Endothelial cell of umbilical vein (primary cell): ENCODE measurements at regions not wholly inside any gene's neighbourhood (a gene's known extent, or its start where the extent isn't known, plus 50 kb on each side); places are given as distances from the start of the nearest gene placed in this dataset.

Experiments
- BruUV-seq: library from RNA; stranded (reverse); fragments of 400-500 nt; replicated peaks from 2 replicates; lab custom pipeline; 2021; lab: Mats Ljungman, UMichigan
- CTCF ChIA-PET: fragments of 300-600, 350-600 bp; sonication (Branson Sonifier 250); formaldehyde crosslinking; loops from one replicate; lab custom pipeline; 2021; ENCODE audit warnings: antibody characterized with exemption, inconsistent platforms; lab: Charles Lee
- POLR2A ChIA-PET: fragments of 300-600, 350-600 bp; sonication (Branson Sonifier 250); formaldehyde crosslinking; loops from one replicate; lab custom pipeline; 2021; ENCODE audit warnings: antibody characterized with exemption, inconsistent platforms; lab: Charles Lee
- DNase-seq: peaks from one replicate; pipeline ENCODE4 v3.0.0-alpha.2; 2011; ENCODE audit warnings: low read depth, low spot score
- FAIRE-seq: peaks from 2 replicates; lab custom pipeline; 2011; peaks lifted over from hg19 to GRCh38; lab: Jason Lieb, UNC
- H2AFZ ChIP-seq: 2 replicates; pipeline ENCODE4 v1.6.0; 2012; ENCODE audit warnings: low read depth, low read length, control low read depth, inconsistent platforms
- H3K27ac ChIP-seq: 2 replicates; pipeline ENCODE4 v1.5.1; 2011; ENCODE audit warnings: low read depth, mild to moderate bottlenecking, control low read depth, low read length, moderate library complexity; ENCODE audit not compliant: insufficient read depth
- H3K27me3 ChIP-seq, 2 experiments: 2 replicates each; pipeline versions ENCODE4 v1.6.0 to v1.6.1; 2011; ENCODE audit warnings: low read length in 2 of 2, mixed read lengths in 1 of 2; ENCODE audit not compliant: control insufficient read depth in 2 of 2, insufficient read depth in 2 of 2
- H3K36me3 ChIP-seq, 2 experiments: 2 replicates in 1 of 2; 3 replicates in 1 of 2; pipeline ENCODE4 v1.5.1; 2011; ENCODE audit warnings: low read length in 2 of 2, mild to moderate bottlenecking in 1 of 2, moderate library complexity in 1 of 2; ENCODE audit not compliant: control insufficient read depth in 2 of 2, insufficient read depth in 2 of 2; ENCODE audit errors: extremely low read depth in 1 of 2
- H3K4me1 ChIP-seq: 3 replicates; pipeline ENCODE4 v1.5.1; 2011; ENCODE audit warnings: mild to moderate bottlenecking, low read length; ENCODE audit not compliant: control insufficient read depth, insufficient read depth; ENCODE audit errors: extremely low read depth
- H3K4me2 ChIP-seq: 2 replicates; pipeline ENCODE4 v1.6.1; 2011; ENCODE audit warnings: low read length, control low read depth, mixed read lengths; ENCODE audit not compliant: insufficient read depth
- H3K4me3 ChIP-seq, 3 experiments: fragments of 200-600 bp in 1 of 3; sonication (generic), shearing (Covaris generic) in 1 of 3; replicated peaks in 1 of 3; 2 replicates each; pipeline ENCODE4 v1.5.1; 2011 to 2016; ENCODE audit warnings: control low read depth in 3 of 3, low read length in 3 of 3, mild to moderate bottlenecking in 2 of 3, inconsistent platforms in 1 of 3, low read depth in 1 of 3, moderate library complexity in 1 of 3; ENCODE audit not compliant: insufficient read depth in 1 of 3
- H3K79me2 ChIP-seq: 2 replicates; pipeline ENCODE4 v1.6.0; 2012; ENCODE audit warnings: low read length, inconsistent platforms; ENCODE audit not compliant: control insufficient read depth, insufficient read depth
- H3K9ac ChIP-seq: replicated peaks from 2 replicates; pipeline ENCODE3; 2011; ENCODE audit warnings: low read length, control low read depth; ENCODE audit not compliant: insufficient read depth; ENCODE audit errors: extremely low read depth
- H3K9me1 ChIP-seq: replicated peaks from 3 replicates; pipeline ENCODE4 v1.6.0; 2011; ENCODE audit warnings: mild to moderate bottlenecking, low read length; ENCODE audit not compliant: control insufficient read depth, insufficient read depth; ENCODE audit errors: extremely low read depth
- H3K9me3 ChIP-seq: replicated peaks from 2 replicates; pipeline ENCODE4 v1.5.1; 2012; ENCODE audit warnings: low read length, inconsistent platforms; ENCODE audit not compliant: control insufficient read depth, insufficient read depth
- H4K20me1 ChIP-seq: replicated peaks from 2 replicates; pipeline ENCODE3; 2011; ENCODE audit warnings: mild to moderate bottlenecking, low read length; ENCODE audit not compliant: control insufficient read depth, insufficient read depth; ENCODE audit errors: extremely low read depth
- EZH2 ChIP-seq: IDR thresholded peaks from 2 replicates; pipeline ENCODE4 v1.6.1; 2012; ENCODE audit warnings: borderline replicate concordance, low read depth, mild to moderate bottlenecking, moderate library complexity, low read length, inconsistent platforms; ENCODE audit not compliant: severe bottlenecking
- FOS ChIP-seq: IDR thresholded peaks from 2 replicates; pipeline ENCODE4 v1.6.1; 2011; ENCODE audit warnings: mild to moderate bottlenecking, low read length, moderate library complexity, borderline replicate concordance; ENCODE audit not compliant: insufficient read depth
- GATA2 ChIP-seq: IDR thresholded peaks from 2 replicates; pipeline ENCODE4 v1.7.0; 2011; ENCODE audit warnings: low read depth, mild to moderate bottlenecking, moderate library complexity, mixed read lengths, low read length; ENCODE audit not compliant: insufficient read length, insufficient read depth
- JUN ChIP-seq: IDR thresholded peaks from 2 replicates; pipeline ENCODE4 v1.6.1; 2011; ENCODE audit warnings: borderline replicate concordance, low read depth; ENCODE audit not compliant: insufficient read length, insufficient read depth
- MAX ChIP-seq: IDR thresholded peaks from 2 replicates; pipeline ENCODE4 v1.6.1; 2011; ENCODE audit not compliant: insufficient read depth, insufficient read length
- MYC ChIP-seq: IDR thresholded peaks from one replicate; pipeline ENCODE4 v1.6.1; 2011; ENCODE audit warnings: mild to moderate bottlenecking, low read depth, low read length
- POLR2A ChIP-seq: IDR thresholded peaks from 2 replicates; pipeline ENCODE4 v1.6.1; 2012; ENCODE audit warnings: low read depth, mild to moderate bottlenecking, control low read depth, low read length
- POLR2AphosphoS5 ChIP-seq: IDR thresholded peaks from 2 replicates; pipeline ENCODE4 v1.6.1; 2012; ENCODE audit warnings: low read depth, mild to moderate bottlenecking, control low read depth, low read length, moderate library complexity; ENCODE audit not compliant: insufficient read depth
- dilution Hi-C: fragments of 300-500 bp; cut with MboI; formaldehyde crosslinking; loops from one replicate; pipeline ENCODE4 v1.15.0; 2019; ENCODE audit warnings: low sequenced_read_pairs; ENCODE audit not compliant: extremely low pct_ligation_motif_present
- intact Hi-C: fragments of 100-400 bp; cut with micrococcal nuclease; formaldehyde crosslinking; loops from one replicate; pipeline ENCODE4 v1.10.0; 2022
- TF ChIP-seq, protein P1 (sequence below), 2 donors: IDR thresholded peaks; 1 replicate in 1 of 2; 2 replicates in 1 of 2; pipeline ENCODE4 v1.5.1; 2011; ENCODE audit warnings: low read length in 2 of 2, mild to moderate bottlenecking in 2 of 2, moderate library complexity in 2 of 2, control low read depth in 1 of 2, inconsistent platforms in 1 of 2, low read depth in 1 of 2; ENCODE audit not compliant: insufficient read depth in 1 of 2; ENCODE audit errors: extremely low read depth in 1 of 2

GRCh38 chr1:208903251-208903905 lies 659.2 kb upstream of the PLXNA2 start:
- dilution Hi-C loops: no loop called here
- FAIRE-seq (no peak), DNase-seq (no peak)
- Histone ChIP-seq H3K4me2 (no peak overlapping the region), H3K9me1 (no peaks in the 10 kb centered on the region), H3K4me1 (no peaks in the 10 kb centered on the region), H3K79me2 (no peaks in the 10 kb centered on the region), H3K27ac (no peak overlapping the region), H3K36me3 (no peaks in the 10 kb centered on the region), H3K9me3 (no peaks in the 10 kb centered on the region), H3K4me3 (no peak overlapping the region), H3K27me3 (peaks cover 0 to 2% of the 10 kb centered on the region in 2 experiments), H2AFZ (no peak overlapping the region), H3K9ac (no peak overlapping the region), H4K20me1 (no peaks in the 10 kb centered on the region)
- POLR2A ChIA-PET: no interaction called here
- CTCF ChIA-PET: interaction anchor here (2.1 kb wide), 1 partner anchor 95 kb away, joined by 6 read pairs; no protein-coding TSS in a partner anchor
- no TSS peak for BruUV-seq
- no peak for TF ChIP-seq MAX
- no peak for TF ChIP-seq GATA2
- no peak for TF ChIP-seq EZH2
- no peak for TF ChIP-seq MYC
- no peak for TF ChIP-seq POLR2A
- TF ChIP-seq JUN: no peak
- no peak for TF ChIP-seq POLR2AphosphoS5
- TF ChIP-seq, protein P1, sequence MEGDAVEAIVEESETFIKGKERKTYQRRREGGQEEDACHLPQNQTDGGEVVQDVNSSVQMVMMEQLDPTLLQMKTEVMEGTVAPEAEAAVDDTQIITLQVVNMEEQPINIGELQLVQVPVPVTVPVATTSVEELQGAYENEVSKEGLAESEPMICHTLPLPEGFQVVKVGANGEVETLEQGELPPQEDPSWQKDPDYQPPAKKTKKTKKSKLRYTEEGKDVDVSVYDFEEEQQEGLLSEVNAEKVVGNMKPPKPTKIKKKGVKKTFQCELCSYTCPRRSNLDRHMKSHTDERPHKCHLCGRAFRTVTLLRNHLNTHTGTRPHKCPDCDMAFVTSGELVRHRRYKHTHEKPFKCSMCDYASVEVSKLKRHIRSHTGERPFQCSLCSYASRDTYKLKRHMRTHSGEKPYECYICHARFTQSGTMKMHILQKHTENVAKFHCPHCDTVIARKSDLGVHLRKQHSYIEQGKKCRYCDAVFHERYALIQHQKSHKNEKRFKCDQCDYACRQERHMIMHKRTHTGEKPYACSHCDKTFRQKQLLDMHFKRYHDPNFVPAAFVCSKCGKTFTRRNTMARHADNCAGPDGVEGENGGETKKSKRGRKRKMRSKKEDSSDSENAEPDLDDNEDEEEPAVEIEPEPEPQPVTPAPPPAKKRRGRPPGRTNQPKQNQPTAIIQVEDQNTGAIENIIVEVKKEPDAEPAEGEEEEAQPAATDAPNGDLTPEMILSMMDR (IDR thresholded peaks at IDR 0.05; ENCODE audit: extremely low read depth in 1 of 2, insufficient read depth in 1 of 2, low read depth in 1 of 2, low read length in 2 of 2): no peak
- TF ChIP-seq FOS: no peak
- intact Hi-C loops: no loop called here
